ENCODE measurements at regions not wholly inside any gene's neighbourhood (a gene's known extent, or its start where the extent isn't known, plus 50 kb on each side); places are given as distances from the start of the nearest gene placed in this dataset.

DNA sequence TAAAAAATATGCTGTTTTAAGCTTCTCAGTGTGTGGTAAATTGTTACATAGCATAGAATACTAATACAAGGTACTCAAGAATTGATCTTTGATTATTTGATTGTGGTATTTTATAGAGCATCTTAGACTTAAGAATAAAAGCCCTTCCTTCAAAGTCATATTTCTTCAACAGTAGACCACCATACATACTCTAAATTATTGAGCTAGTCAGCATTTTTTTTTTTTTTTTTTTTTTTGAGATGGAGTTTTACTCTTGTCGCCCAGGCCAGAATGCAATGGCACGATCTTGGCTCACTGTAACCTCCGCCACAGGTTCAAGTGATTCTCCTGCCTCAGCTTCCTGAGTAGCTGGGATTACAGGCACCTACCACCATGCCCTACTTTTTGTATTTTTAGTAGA, 436.7 kb upstream of the LUZP2 start:
- DNase-seq (ENCODE audit: low spot score): no peak

DNA sequence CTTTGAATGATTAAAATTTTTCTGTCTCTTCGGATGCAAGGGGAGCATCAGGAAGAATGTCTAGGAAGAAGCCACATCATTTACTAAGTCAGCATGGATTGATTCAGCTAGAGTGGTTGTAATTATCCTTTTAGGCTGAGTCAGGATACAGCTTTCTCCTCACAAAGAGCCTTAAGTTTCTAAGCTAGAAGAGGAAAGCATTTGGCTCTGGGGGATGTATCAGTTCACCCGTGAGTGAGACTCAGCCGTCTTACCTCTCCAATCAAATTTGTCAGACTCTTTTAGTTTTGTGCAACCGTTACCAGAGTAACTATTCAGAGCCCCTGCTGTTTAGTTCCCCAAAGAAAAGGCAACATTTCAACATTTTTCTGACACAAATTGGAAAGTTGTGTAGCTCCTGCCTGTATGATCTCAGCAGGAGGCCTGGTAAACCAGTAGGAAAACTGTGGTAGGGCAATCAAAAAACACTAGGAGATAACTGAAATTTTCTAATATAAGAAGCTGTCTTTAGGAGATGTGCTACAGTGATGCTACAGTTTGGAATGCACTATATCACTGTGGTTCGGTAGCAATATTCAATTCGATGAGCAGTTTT, 432.4 kb upstream of the LUZP2 start:
- no peak for DNase-seq (ENCODE audit: low spot score)

DNA sequence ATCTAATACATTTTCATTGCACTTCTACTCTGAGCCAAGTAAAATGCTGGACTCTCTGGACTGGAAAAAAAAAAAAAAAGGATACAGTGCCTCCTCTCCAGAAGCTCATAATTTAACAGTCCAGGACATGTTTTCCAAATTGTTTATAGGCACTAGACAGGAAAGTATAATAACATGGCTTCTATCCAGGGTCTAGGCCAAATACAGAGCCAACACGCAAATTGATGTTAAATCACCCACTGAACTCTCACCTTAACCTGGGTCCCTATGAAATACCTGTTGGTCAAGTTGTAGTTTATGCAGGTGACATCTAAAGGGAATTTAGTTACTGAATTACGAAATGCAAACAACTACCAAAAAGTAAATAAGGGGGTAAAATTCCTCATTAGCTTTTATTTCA, 428.7 kb upstream of the LUZP2 start:
- no peak for DNase-seq (ENCODE audit: low spot score)

DNA sequence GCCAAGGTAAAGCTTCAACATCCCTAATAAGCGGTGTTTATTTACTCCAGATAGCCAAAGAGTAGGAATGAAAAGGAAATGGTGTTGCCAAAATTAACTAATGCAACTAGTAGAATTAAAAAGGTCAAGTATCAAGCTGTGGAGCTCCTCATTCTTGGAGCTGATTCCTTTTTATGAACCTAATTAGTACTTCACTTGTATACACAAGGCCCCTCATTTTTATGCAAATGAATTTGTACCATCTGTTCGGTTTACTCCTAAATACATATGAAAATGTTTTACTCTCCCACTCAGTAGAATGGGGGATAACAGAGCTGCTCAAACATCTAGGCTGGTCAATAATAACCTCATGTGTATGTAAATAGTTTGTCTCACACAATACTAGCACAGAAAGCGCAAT, 426.4 kb upstream of the LUZP2 start:
- no peak for DNase-seq (ENCODE audit: low spot score)

DNA sequence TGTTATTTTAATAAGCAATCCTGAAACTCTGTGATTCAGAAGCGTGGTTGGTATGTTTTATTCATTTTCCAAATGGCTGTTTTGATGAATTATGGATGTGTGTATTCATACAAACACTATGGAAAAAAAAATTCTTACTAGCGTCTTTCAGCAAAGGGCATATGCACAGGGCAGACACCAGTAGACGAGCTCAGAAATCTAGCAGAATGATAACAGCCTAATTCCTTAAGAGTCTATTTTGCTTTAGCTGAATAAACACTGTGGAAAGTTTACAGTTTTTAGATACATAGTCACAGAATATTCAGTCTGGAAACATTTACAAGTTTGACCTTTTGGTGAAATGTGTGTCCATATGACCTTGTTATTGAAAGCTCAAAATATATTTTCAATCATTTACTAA, 418.8 kb upstream of the LUZP2 start:
- DNase-seq (ENCODE audit: low spot score): no peak

DNA sequence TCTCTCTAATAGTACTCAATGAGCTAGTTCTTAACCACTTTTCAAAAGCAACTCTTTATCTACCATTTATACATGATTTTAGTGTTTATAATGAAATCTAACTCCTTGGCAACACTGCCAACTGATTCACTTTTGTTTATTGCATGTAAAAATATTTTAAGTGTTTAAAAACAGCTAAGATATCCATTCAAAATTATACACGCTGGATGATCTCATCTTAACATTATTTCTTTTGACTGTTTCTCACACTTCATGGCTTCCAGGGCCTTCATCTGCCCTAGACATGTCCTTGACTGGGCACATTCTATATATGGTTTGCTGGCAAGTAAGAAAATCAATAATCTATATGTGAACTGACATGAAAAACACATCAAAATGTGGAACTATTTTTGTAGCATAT, 414.6 kb upstream of the LUZP2 start:
- no peak for DNase-seq (ENCODE audit: low spot score)

DNA sequence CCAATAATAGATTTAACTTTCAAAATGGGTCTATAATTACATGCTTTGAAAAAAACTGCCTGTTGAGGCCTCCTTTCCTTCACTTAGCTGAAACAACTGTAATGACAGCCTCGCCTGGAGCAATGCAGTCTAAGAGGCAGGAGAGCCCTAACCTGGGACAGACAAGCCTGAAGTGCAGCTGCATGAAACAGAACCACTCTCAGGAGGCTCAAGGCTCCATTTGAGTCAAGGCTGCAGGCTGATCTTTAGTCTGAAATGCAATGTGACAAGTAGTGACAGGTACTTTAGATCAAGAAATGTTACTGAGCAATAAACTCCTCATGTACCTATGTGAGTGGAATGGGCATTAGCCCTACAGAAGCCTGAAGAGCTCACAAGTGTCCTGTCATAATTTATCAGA, 414.0 kb upstream of the LUZP2 start:
- no peak for DNase-seq (ENCODE audit: low spot score)

DNA sequence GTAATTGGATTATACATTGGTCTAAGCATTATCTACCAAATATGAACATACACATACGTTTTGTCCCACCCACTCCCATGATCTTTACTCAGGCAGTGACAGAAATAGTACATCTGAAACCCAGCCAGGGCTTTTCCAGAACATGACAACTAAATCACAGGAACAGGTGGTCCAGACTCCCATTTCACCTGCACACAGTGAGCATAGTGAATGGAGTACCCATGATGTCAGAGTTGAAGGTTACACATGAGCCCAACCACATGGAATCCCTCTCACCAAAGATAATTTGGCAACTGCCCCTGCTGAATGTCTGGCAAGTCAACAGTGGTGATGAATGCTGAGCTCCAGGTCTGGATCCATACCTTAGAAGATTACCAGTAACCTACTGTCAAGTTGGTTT, 411.9 kb upstream of the LUZP2 start:
- DNase-seq (ENCODE audit: low spot score): no peak

DNA sequence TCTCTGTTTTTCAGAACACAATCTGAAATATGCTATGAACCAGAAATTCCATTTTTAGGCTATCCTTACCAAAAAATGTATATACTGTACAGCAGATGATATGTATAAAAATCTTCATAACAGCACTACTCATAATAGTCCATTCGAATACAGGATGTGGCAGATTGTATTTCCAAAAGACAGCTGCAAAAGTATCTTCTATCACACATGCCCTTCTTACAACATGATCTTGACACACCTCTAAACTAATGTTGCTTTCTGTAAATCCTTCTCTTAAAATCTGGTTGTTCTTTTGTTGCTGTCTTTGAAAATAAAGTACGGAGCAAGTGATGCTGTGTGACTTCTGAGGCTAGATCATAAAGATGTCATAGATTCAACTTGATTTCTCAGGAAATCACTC, 409.9 kb upstream of the LUZP2 start:
- no peak for DNase-seq (ENCODE audit: low spot score)

DNA sequence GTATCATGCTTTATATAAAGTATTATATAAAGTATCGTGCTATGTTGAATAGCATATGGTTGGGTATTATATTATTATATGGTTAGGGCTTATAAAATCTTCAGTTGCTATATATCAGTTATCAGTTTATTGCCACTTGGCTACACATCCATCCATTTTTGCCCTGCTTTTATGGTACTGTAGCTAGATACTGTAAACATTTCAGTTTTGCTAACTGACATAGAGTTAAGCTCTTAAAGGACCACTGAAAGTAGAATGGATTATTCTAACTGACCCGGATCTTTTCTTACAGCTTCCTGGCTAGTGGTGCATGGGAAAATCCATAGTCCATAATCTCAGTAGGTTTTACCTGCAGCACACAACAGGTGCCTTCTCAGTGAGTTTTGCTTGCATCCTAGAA, 405.3 kb upstream of the LUZP2 start:
- no peak for DNase-seq (ENCODE audit: low spot score)

DNA sequence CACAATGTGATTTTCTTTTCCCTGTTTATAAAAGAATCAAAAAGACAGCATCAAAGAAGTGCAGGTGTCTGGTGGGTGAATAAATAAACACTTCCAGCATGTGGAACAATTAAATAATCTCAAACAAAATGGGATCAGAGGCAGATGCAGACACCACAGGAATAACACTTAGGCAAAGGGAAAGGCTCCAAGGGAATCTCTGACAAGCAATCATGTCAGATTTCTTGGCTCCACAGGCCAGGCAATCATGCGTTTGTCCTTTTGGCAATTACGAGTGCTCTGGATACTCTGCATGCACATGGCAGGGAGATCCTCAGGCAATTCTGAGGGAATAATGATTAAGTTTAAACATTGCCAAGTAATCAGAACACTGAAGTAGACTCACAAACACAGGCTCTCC, 403.5 kb upstream of the LUZP2 start:
- no peak for DNase-seq (ENCODE audit: low spot score)

DNA sequence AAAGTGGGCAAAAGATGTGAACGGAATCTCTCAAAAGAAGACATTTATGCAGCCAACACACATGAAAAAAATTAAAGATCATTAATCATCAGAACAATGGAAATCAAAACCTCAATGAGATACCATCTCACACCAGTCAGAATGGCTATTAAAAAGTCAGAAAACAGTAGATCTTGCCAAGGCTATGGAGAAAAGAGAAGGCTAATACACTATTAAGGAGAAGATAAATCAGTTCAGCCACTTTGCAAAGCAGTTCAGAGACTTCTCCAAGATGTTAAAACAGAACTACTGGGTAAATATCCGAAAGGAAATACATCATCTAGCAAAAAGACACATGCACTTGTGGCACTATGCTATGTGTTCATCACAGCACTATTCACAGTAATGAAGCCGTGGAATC, 388.2 kb upstream of the LUZP2 start:
- DNase-seq (ENCODE audit: low spot score): no peak

DNA sequence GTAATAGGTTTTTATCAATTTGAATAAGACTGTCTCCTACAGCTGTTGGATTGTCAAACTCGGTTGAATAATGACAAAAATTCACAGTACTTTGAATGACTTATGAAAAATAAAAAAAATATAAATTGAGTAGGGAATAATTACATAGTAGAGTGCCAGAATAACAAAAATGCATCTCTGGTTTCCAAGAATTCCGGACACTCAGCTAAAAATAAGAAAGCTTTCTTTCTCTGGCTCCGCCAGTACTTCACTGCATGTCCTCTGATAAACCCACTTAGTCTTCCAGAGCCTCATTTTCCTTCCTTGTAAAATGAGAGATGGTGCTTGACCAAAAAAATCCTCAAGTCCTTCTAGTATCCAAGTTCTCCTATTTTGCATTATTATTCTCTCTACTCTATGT, 374.6 kb upstream of the LUZP2 start:
- DNase-seq (ENCODE audit: low spot score): no peak

DNA sequence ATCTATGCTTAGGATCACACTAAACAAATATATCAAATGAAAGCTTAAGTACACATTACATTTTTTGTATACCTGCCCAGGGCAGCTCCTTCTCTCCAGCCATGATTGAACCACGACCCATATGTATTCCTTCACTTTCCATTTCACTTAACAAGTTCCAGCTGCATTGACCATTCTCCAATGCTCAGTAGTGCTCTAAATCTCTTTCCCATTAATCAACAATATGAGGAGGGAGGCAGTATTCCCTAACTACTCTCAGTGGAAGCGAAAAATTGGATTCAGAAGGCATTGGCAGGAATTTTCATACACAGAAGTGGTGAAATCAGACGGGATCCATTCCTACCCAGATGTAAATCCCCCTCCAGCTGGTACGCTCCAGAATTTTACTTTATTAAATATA, 372.0 kb upstream of the LUZP2 start:
- DNase-seq (ENCODE audit: low spot score): no peak

DNA sequence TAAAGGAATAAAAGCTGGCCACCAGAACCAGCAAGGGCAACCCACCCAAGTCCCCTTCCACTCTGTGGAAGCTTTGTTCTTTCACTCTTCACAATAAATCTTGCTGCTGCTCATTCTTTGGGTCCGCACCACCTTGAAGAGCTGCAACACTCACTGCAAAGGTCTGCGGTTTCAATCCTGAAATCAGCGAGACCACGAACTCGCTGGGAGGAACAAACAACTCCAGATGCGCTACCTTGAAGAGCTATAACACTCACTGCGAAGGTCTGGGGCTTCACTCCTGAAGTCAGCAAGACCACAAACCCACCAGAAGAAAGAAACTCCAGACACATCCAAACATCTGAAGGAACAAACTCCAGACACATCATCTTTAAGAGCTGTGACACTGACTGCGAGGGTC, 365.2 kb upstream of the LUZP2 start:
- no peak for DNase-seq (ENCODE audit: low spot score)

DNA sequence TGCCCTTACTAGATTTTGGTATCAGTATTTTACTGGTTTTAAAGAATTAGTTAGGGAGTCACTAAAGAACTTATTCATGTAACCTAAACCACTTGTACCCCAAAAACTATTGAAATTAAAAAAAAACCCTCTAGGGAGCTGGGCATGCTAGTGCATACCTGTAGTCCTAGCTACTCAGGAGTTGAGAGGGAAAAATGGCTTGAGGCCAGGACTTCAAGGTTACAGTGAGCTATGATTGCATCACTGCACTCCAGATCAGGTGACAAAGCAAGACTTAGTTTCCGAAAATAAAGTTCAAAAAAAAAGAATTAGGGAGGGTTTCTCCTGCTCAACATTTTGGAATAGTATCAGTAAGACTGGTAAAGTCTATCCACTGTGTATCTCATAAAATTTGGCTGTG, 364.4 kb upstream of the LUZP2 start:
- no peak for DNase-seq (ENCODE audit: low spot score)

DNA sequence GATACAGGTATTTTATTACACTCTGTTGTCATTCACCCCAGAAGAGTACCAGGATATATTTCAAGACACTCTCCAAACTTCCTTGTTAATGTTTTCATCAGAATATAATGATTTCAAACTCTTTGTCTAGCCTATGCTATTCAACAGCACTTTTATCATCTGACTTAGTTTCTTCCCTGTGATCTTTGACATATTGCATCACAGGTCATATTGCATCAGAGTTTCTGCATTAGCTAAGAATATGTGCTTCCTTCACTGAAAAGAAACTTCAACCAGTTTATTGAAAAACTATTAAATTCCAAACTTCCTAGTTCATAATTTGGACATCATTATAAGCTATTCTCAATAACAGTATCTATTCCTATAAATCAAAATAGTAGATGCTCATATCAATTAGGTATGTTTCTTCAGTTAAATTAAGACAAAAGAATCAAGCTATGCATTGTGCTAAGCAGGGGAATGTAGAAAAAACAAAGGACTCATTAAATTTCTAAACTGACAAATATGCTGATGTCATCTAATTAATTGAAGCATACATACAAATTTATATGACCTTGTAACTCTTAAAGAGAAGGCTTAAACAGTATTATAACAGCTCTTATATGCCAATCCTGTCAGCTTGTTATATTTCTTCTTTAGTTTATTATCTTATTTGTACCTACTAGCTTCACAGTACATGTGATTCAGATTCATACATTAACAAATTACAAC, 361.8 kb upstream of the LUZP2 start:
- no peak for DNase-seq (ENCODE audit: low spot score)

DNA sequence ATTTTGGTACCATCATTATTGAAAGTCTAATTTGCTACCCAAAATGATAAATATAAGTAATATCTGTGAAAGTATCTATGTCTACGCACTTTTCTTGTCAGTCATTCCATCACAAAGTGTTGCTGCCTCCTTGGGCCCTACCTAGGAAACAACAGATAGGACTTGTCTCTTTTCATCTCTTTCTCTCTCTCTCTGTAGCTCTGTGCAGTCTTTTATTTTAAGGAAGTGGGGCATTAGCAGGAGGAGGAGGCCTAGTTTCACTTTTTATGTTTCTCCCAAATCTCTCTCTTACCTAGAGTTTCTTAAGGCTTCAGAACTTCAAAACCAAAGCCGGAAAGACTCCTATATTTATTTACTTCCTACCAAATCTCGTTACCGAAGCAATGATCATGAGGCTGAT, 354.8 kb upstream of the LUZP2 start:
- no peak for DNase-seq (ENCODE audit: low spot score)

DNA sequence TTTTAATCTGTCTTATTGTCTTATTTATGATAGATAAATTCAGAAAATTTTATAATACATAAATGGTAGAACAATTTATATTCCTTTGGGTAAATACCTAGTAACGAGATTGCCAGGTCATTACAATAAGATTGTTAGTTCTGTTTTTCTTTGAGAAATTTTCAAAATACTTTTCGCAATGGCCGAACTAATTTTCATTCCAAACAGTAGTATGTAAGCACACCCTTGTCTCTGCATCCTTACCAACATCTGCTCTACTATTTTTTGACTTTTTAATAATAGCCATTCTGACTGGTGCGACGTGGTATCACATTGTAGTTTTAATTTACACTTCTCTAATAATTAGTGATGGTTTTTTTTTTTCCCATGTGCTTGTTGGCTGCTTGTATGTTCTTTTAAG, 351.4 kb upstream of the LUZP2 start:
- no peak for DNase-seq (ENCODE audit: low spot score)

DNA sequence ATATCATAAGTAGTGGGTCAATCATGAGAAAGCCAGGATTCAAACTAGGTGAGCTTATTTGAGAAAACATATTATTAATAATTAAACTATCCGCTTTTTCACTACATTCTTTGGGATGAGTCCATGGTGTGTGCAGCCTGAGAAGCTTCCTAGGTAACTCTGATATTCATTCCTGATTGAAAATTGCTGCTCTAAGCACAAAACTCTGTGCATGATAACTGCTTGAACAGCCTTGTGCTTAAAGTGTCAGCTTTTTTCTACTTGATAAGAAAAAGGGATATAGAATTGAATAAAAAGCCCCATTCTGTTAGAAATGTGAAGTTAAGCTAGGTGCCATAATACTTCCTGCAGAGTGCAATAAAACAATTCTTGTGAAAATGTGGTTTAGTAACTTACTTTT, 343.5 kb upstream of the LUZP2 start:
- no peak for DNase-seq (ENCODE audit: low spot score)

DNA sequence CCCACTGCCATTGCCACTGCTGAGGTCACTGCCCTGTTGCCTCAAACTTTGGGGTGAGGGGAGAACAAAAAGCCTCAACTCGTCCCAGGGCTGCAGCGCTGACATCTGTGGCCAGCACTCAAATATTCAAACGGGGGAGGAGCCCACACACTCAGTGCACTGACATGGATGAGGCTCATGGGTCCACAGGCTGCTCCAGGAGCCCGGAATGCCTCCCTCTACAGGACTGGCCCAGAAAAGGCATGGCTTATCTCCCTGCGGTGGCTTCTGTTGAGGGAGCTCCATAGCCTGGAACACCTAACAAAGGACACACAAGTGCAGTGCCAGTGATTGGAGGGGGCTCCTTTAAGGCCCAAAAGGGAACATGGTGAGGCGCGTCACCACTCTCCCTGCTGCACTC, 341.1 kb upstream of the LUZP2 start:
- DNase-seq (ENCODE audit: low spot score): no peak

DNA sequence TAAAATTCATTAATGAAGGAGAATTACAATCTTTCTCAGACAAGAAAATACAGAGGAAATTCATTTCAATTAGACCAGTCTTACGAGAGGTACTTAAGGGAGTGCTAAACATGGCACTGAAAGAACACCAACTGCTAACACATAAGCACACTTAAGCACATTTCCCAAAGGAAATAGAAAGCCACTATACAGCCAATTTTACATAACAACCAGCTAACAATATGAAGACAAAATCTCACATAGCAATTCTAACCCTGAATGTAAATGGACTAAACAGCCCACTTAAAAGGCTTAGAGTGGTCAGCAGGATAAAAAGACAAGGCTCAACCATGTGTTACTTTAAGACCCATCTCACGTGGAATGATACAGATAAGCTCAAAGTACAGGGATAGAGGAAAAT, 339.5 kb upstream of the LUZP2 start:
- DNase-seq (ENCODE audit: low spot score): no peak

DNA sequence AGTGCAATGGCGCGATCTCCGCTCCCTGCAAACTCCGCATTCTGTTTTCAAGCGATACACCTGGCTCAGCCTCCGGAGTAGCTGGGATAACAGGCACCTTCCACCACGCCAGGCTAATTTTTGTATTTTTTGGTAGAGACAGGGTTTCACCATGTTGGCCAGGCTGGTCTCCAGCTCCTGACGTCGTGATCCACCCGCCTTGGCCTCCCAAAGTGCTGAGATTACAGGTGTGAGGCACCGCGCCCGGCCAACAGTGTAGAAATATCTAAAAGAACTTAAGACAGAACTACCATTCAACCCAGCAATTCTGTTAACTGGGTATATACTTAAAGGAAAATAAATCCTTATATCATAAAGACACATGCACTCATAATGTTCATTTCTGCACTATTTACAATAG, 335.3 kb upstream of the LUZP2 start:
- no peak for DNase-seq (ENCODE audit: low spot score)

DNA sequence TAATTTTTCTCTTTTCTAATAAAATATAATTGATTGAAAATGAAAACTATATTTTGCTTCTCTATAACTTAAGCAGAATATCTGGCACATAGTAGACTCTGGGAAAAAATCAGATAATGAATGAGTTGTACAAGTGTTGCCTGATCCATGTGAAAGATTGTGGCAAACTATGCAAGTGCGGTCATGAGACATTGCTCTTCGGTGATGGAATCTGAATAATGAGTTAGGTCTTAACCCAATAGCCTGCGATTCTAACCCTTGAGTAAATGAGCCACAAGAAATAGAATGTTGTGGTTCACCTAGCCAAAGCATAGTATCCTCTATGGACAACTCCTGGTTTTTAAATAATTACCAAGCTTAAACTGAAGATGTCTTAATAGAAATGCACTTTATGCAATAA, 333.7 kb upstream of the LUZP2 start:
- no peak for DNase-seq (ENCODE audit: low spot score)

DNA sequence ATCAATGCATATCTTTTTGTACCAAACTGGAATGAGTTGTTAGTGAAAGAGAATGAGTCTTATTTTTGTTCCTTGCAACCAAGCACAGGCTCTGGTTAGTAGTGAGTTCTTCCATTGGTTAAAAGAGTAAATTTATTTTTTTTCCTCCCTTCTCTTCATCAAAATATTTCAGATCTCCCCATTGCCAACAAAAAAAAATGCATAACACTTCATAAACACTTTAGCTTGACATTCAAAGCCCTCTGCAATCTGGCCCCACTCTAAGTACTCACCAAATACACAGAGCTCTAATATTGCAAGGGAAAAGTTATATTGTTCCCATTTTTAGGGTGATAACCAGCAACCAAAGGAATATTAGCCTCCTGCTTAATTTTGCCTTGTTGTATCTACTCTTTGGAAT, 333.0 kb upstream of the LUZP2 start:
- DNase-seq (ENCODE audit: low spot score): no peak
